ENCODE measurements at regions not wholly inside any gene's neighbourhood (a gene's known extent, or its start where the extent isn't known, plus 50 kb on each side); places are given as distances from the start of the nearest gene placed in this dataset.

DNA sequence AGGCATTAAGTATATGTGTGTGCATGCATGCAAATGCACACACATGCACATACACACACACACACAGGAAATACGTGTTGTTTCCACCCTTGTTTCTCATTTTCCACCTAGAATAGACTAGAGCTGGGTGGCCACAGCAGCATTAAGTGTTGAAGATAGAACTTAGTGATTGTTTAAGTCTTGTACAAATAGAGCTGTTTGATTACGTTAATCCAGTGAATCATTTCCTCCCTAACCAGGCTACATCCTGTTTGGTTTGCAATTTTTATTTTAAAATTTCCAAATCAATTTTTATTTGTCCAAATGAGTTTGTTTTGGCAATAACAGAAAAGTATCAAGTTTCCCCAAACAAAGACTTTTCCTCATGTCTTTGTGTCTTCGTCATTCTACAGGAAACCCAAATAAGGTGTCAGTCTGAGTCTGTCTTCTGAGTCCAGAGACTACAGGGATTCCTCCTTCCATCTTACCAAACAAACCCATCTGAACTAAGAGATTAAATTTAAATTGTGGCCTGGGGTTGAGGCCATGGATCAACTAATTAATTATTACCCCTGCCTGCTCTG is 74.6 kb upstream of the GALNT5 start:
- intact Hi-C loops (cut with micrococcal nuclease; ENCODE audit: unreplicated experiment) (no loop called here), in situ Hi-C loops (cut with MboI) (no loop called here)
- peaks cover 0 to 3% of the 10 kb centered on the region in 2 experiments; a peak in 1 of 4 replicates for H3K27me3 ChIP-seq (replicated peaks in 1 of 2; ENCODE audit: control insufficient read depth in 2 of 2, insufficient read depth in 2 of 2, low read length in 1 of 2)
- no peak for FAIRE-seq
- TF ChIP-seq HDAC2 (IDR thresholded peaks at IDR 0.05): no peak
- no peak for TF ChIP-seq MEF2B (IDR thresholded peaks at IDR 0.05; ENCODE audit: partially characterized antibody, poor library complexity, severe bottlenecking)
- TF ChIP-seq, protein P1, sequence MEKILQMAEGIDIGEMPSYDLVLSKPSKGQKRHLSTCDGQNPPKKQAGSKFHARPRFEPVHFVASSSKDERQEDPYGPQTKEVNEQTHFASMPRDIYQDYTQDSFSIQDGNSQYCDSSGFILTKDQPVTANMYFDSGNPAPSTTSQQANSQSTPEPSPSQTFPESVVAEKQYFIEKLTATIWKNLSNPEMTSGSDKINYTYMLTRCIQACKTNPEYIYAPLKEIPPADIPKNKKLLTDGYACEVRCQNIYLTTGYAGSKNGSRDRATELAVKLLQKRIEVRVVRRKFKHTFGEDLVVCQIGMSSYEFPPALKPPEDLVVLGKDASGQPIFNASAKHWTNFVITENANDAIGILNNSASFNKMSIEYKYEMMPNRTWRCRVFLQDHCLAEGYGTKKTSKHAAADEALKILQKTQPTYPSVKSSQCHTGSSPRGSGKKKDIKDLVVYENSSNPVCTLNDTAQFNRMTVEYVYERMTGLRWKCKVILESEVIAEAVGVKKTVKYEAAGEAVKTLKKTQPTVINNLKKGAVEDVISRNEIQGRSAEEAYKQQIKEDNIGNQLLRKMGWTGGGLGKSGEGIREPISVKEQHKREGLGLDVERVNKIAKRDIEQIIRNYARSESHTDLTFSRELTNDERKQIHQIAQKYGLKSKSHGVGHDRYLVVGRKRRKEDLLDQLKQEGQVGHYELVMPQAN (conservative IDR thresholded peaks at IDR 0.05): no peak
- no peak for TF ChIP-seq ELK1 (IDR thresholded peaks at IDR 0.05; ENCODE audit: low read depth, low read length)
- no peak for TF ChIP-seq NFYB (IDR thresholded peaks at IDR 0.05; ENCODE audit: insufficient read depth, low read depth, low read length)
- TF ChIP-seq USF2 (IDR thresholded peaks at IDR 0.05; ENCODE audit: borderline replicate concordance, low read depth, low read length): no peak
- TF ChIP-seq ASH2L (IDR thresholded peaks at IDR 0.05; ENCODE audit: borderline replicate concordance, low read depth): no peak
- no peak for TF ChIP-seq SMAD1 (IDR thresholded peaks at IDR 0.05; ENCODE audit: low read depth, partially characterized antibody)
- 0 out of 3 replicates have a peak, but pooled peaks have one; percentile 32 for ATAC-seq
- H3K9me3 ChIP-seq (replicated peaks; ENCODE audit: control insufficient read depth, insufficient read depth, low read length): no peaks in the 10 kb centered on the region
- no peaks in the 10 kb centered on the region for H3K36me3 ChIP-seq (ENCODE audit: control insufficient read depth in 2 of 2, insufficient read depth in 2 of 2, low read length in 1 of 2)
- RAD21 ChIA-PET (ENCODE audit: unreplicated experiment): interaction anchor here (0.7 to 2.5 kb wide), 5 partner anchors 11 to 181 kb away, joined by 3 to 9 read pairs (median 8); no protein-coding TSS in a partner anchor
- no peak overlapping the region for H3K9ac ChIP-seq (ENCODE audit: control insufficient read depth, insufficient read depth, low read length)
- H4K20me1 ChIP-seq (ENCODE audit: control insufficient read depth, insufficient read depth): no peaks in the 10 kb centered on the region
- SMC1A ChIA-PET (ENCODE audit: uncharacterized antibody, unreplicated experiment): interaction anchor here (0.9 to 2.0 kb wide), 10 partner anchors 9 to 129 kb away, joined by 3 to 9 read pairs (median 4); no protein-coding TSS in a partner anchor
- H2AFZ ChIP-seq (ENCODE audit: control insufficient read depth, low read depth, low read length): no peak overlapping the region
- H3K79me2 ChIP-seq (ENCODE audit: control insufficient read depth, insufficient read depth, low read length): no peaks in the 10 kb centered on the region
- no peak overlapping the region for H3K27ac ChIP-seq (ENCODE audit: control insufficient read depth, insufficient read depth)
- no peak for DNase-seq (ENCODE audit: low read depth, low spot score)
- no TSS peak for BruUV-seq (replicated peaks)
- CTCF ChIA-PET: interaction anchor here (0.7 to 2.6 kb wide), 5 partner anchors 11 to 153 kb away, joined by 3 to 15 read pairs (median 4); no protein-coding TSS in a partner anchor
- 0% methylated on average over 3 of the region's 3 CpGs for WGBS (ENCODE audit: insufficient coverage, insufficient replicate concordance, low lambda C conversion rate, missing lambda C conversion rate)
- H3K4me1 ChIP-seq (ENCODE audit: control insufficient read depth, insufficient read depth, low read length): no peaks in the 10 kb centered on the region
- H3K4me2 ChIP-seq (ENCODE audit: control insufficient read depth, insufficient read depth): no peak overlapping the region
- no peak overlapping the region for H3K4me3 ChIP-seq
- POLR2A ChIA-PET: no interaction called here
